ENCODE measurements at regions not wholly inside any gene's neighbourhood (a gene's known extent, or its start where the extent isn't known, plus 50 kb on each side); places are given as distances from the start of the nearest gene placed in this dataset.
"Not testable (repeated sequence)": the region's sequence is repeated elsewhere in the genome, so short reads cannot be mapped to it uniquely, and the experiment has no call there.

GRCh38 chr16:63785170-63785569 lies 1336.7 kb downstream of the CDH11 start:
- TF ChIP-seq CTCF (IDR thresholded peaks at IDR 0.05) (no peak), POLR2A (IDR thresholded peaks at IDR 0.05) (no peak), POLR2AphosphoS5 (IDR thresholded peaks at IDR 0.05) (no peak)
- intact Hi-C loops (cut with DNase I), result no loop called here
- no peaks in the 10 kb centered on the region for H3K36me3 ChIP-seq
- 90% methylated on average over 2 of the region's 2 CpGs for WGBS
- H3K4me3 ChIP-seq, result no peak overlapping the region
- no peak for DNase-seq (ENCODE audit: low spot score)
- no peaks in the 10 kb centered on the region for H3K27me3 ChIP-seq (replicated peaks; ENCODE audit: insufficient read depth)
- H3K9me3 ChIP-seq, result no peaks in the 10 kb centered on the region
- H3K4me1 ChIP-seq (replicated peaks), result no peaks in the 10 kb centered on the region
- no peak overlapping the region for H3K27ac ChIP-seq

DNA sequence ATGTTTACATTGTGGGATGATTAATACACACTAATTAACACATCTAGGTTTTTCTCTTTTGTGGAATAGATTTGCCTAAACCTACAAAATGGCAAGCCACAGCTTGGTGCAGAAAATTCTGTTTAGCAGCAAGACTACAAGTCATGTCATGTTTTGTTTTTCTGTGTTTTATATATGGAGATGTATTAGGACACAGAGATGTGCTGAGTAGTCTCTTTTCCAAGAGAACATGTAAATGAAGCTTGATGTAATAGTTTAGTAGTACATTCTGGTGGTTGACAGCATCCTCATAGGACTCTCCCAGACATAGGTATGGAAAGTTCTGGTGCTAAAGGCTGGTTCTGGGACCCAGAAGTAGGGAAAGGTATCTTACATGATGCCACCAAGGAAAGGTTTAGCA lies 1345.4 kb downstream of the CDH11 start:
- intact Hi-C loops (cut with DNase I), result no loop called here
- no peaks in the 10 kb centered on the region for H3K9me3 ChIP-seq

GRCh38 chr16:63776034-63776433 lies 1345.8 kb downstream of the CDH11 start:
- Histone ChIP-seq H3K4me1 (replicated peaks) (no peaks in the 10 kb centered on the region), H3K4me3 (no peak overlapping the region), H3K36me3 (no peaks in the 10 kb centered on the region), H3K27me3 (replicated peaks; ENCODE audit: insufficient read depth) (no peaks in the 10 kb centered on the region), H3K27ac (no peak overlapping the region), H3K9me3 (no peaks in the 10 kb centered on the region)
- intact Hi-C loops (cut with DNase I), result no loop called here
- no peak for DNase-seq (ENCODE audit: low spot score)
- TF ChIP-seq POLR2AphosphoS5 (IDR thresholded peaks at IDR 0.05) (no peak), POLR2A (IDR thresholded peaks at IDR 0.05) (no peak), CTCF (IDR thresholded peaks at IDR 0.05) (no peak)

More for the DNA sequence above, 1345.4 kb downstream of the CDH11 start:
- Histone ChIP-seq H3K27me3 (replicated peaks; ENCODE audit: insufficient read depth) (no peaks in the 10 kb centered on the region), H3K4me3 (no peak overlapping the region), H3K27ac (no peak overlapping the region), H3K4me1 (replicated peaks) (no peaks in the 10 kb centered on the region), H3K36me3 (no peaks in the 10 kb centered on the region)
- no peak for TF ChIP-seq POLR2A (IDR thresholded peaks at IDR 0.05)
- TF ChIP-seq CTCF (IDR thresholded peaks at IDR 0.05), result no peak
- TF ChIP-seq POLR2AphosphoS5 (IDR thresholded peaks at IDR 0.05), result no peak
- no peak for DNase-seq (ENCODE audit: low spot score)

- 88% methylated on average over 3 of the region's 3 CpGs for WGBS
- Histone ChIP-seq H3K4me3 (no peak overlapping the region), H3K27me3 (replicated peaks; ENCODE audit: insufficient read depth) (no peaks in the 10 kb centered on the region), H3K36me3 (no peaks in the 10 kb centered on the region), H3K4me1 (replicated peaks) (no peaks in the 10 kb centered on the region), H3K9me3 (no peaks in the 10 kb centered on the region), H3K27ac (no peak overlapping the region)
- intact Hi-C loops (cut with DNase I), result no loop called here
- no peak for TF ChIP-seq POLR2AphosphoS5 (IDR thresholded peaks at IDR 0.05)
- TF ChIP-seq CTCF (IDR thresholded peaks at IDR 0.05), result no peak
- no peak for TF ChIP-seq POLR2A (IDR thresholded peaks at IDR 0.05)
- no peak for DNase-seq (ENCODE audit: low spot score)
Measured at GRCh38 chr16:63774302-63774701, 1347.6 kb downstream of the CDH11 start.

- TF ChIP-seq POLR2A (IDR thresholded peaks at IDR 0.05), result no peak
- no peak for TF ChIP-seq POLR2AphosphoS5 (IDR thresholded peaks at IDR 0.05)
- no peak for TF ChIP-seq CTCF (IDR thresholded peaks at IDR 0.05)
- 67% methylated on average over 2 of the region's 2 CpGs for WGBS
Measured at GRCh38 chr16:63769211-63769610, 1352.7 kb downstream of the CDH11 start.

GRCh38 chr16:63760246-63760645 lies 1361.6 kb downstream of the CDH11 start:
- H3K4me1 ChIP-seq (replicated peaks); H3K27ac ChIP-seq; DNase-seq (ENCODE audit: low spot score); H3K9me3 ChIP-seq; H3K36me3 ChIP-seq; intact Hi-C loops (cut with DNase I); H3K4me3 ChIP-seq; H3K27me3 ChIP-seq (replicated peaks; ENCODE audit: insufficient read depth): not testable (repeated sequence)
- WGBS, result 92% methylated on average over 11 of the region's 11 CpGs

More at GRCh38 chr16:63769211-63769610, 1352.7 kb downstream of the CDH11 start:
- H3K36me3 ChIP-seq, result no peaks in the 10 kb centered on the region
- no peaks in the 10 kb centered on the region for H3K9me3 ChIP-seq
- intact Hi-C loops (cut with DNase I), result no loop called here
- H3K27ac ChIP-seq, result no peak overlapping the region
- H3K4me3 ChIP-seq, result no peak overlapping the region
- no peak for DNase-seq (ENCODE audit: low spot score)
- H3K4me1 ChIP-seq (replicated peaks), result no peaks in the 10 kb centered on the region
- H3K27me3 ChIP-seq (replicated peaks; ENCODE audit: insufficient read depth), result no peaks in the 10 kb centered on the region

Data from prostate gland (tissue), 2 donors.